ENCODE measurements at regions not wholly inside any gene's neighbourhood (a gene's known extent, or its start where the extent isn't known, plus 50 kb on each side); places are given as distances from the start of the nearest gene placed in this dataset.
A peak's percentile ranks its signal among the peaks of the same experiment; 100 is the strongest.
"Not testable (repeated sequence)": the region's sequence is repeated elsewhere in the genome, so short reads cannot be mapped to it uniquely, and the experiment has no call there.

GRCh38 chr2:113341191-113341869 lies 62.6 kb upstream of the PAX8 start:
- no peak for DNase-seq (ENCODE audit: low spot score)

GRCh38 chr2:113337809-113338208 lies 59.1 kb upstream of the PAX8 start:
- DNase-seq (ENCODE audit: low spot score), result no peak

- not testable (repeated sequence) for DNase-seq (ENCODE audit: low spot score)
These were observed 57.3 kb upstream of the PAX8 start for GRCh38 chr2:113336040-113336439.

- no peak for DNase-seq (ENCODE audit: low spot score)
These were observed 55.4 kb upstream of the PAX8 start for GRCh38 chr2:113334147-113334546.

GRCh38 chr2:113333735-113334134 lies 55.0 kb upstream of the PAX8 start:
- not testable (repeated sequence) for DNase-seq (ENCODE audit: low spot score)

GRCh38 chr2:113330060-113330767 lies 51.5 kb upstream of the PAX8 start:
- DNase-seq (ENCODE audit: low spot score), result peak; percentile 31

GRCh38 chr2:113328973-113329372 lies 50.3 kb upstream of the PAX8 start:
- not testable (repeated sequence) for DNase-seq (ENCODE audit: low spot score)

- DNase-seq (ENCODE audit: low spot score), result not testable (repeated sequence)
These were observed 49.9 kb upstream of the PAX8 start for GRCh38 chr2:113328572-113328971.

Measured in SW480 (cell line).